ENCODE measurements at regions not wholly inside any gene's neighbourhood (a gene's known extent, or its start where the extent isn't known, plus 50 kb on each side); places are given as distances from the start of the nearest gene placed in this dataset.

GRCh38 chr3:168653255-168653654 lies 557.5 kb upstream of the GOLIM4 start:
- DNase-seq (ENCODE audit: low spot score), result no peak

- DNase-seq (ENCODE audit: low spot score), result no peak
These were observed 552.6 kb upstream of the GOLIM4 start for GRCh38 chr3:168648321-168648720.

GRCh38 chr3:168647582-168647981 lies 551.9 kb upstream of the GOLIM4 start:
- no peak for DNase-seq (ENCODE audit: low spot score)

- no peak for DNase-seq (ENCODE audit: low spot score)
These were observed 549.5 kb upstream of the GOLIM4 start for GRCh38 chr3:168645180-168645579.

- no peak for DNase-seq (ENCODE audit: low spot score)
These were observed 532.8 kb upstream of the GOLIM4 start for GRCh38 chr3:168628549-168628948.

- DNase-seq (ENCODE audit: low spot score), result no peak
These were observed 529.8 kb upstream of the GOLIM4 start for GRCh38 chr3:168625477-168625876.

GRCh38 chr3:168624892-168625448 lies 529.2 kb upstream of the GOLIM4 start:
- DNase-seq (ENCODE audit: low spot score), result no peak

GRCh38 chr3:168624195-168624594 lies 528.5 kb upstream of the GOLIM4 start:
- no peak for DNase-seq (ENCODE audit: low spot score)

GRCh38 chr3:168622795-168623194 lies 527.1 kb upstream of the GOLIM4 start:
- DNase-seq (ENCODE audit: low spot score), result no peak

GRCh38 chr3:168620854-168621253 lies 525.1 kb upstream of the GOLIM4 start:
- DNase-seq (ENCODE audit: low spot score), result no peak

- DNase-seq (ENCODE audit: low spot score), result no peak
These were observed 523.2 kb upstream of the GOLIM4 start for GRCh38 chr3:168618827-168619470.

GRCh38 chr3:168617658-168618057 lies 521.9 kb upstream of the GOLIM4 start:
- DNase-seq (ENCODE audit: low spot score), result no peak

- no peak for DNase-seq (ENCODE audit: low spot score)
These were observed 521.2 kb upstream of the GOLIM4 start for GRCh38 chr3:168616915-168617314.

GRCh38 chr3:168615493-168616020 lies 519.8 kb upstream of the GOLIM4 start:
- no peak for DNase-seq (ENCODE audit: low spot score)

- DNase-seq (ENCODE audit: low spot score), result no peak
These were observed 517.4 kb upstream of the GOLIM4 start for GRCh38 chr3:168613151-168613550.

- DNase-seq (ENCODE audit: low spot score), result no peak
These were observed 516.9 kb upstream of the GOLIM4 start for GRCh38 chr3:168612671-168613070.

GRCh38 chr3:168611826-168612225 lies 516.1 kb upstream of the GOLIM4 start:
- DNase-seq (ENCODE audit: low spot score), result no peak

- DNase-seq (ENCODE audit: low spot score), result no peak
These were observed 513.2 kb upstream of the GOLIM4 start for GRCh38 chr3:168608926-168609325.

- DNase-seq (ENCODE audit: low spot score), result no peak
These were observed 509.0 kb upstream of the GOLIM4 start for GRCh38 chr3:168604767-168605166.

GRCh38 chr3:168598250-168598649 lies 502.5 kb upstream of the GOLIM4 start:
- DNase-seq (ENCODE audit: low spot score), result no peak

GRCh38 chr3:168596175-168596823 lies 500.6 kb upstream of the GOLIM4 start:
- DNase-seq (ENCODE audit: low spot score), result no peak

- no peak for DNase-seq (ENCODE audit: low spot score)
These were observed 495.9 kb upstream of the GOLIM4 start for GRCh38 chr3:168591587-168591986.

GRCh38 chr3:168589376-168589775 lies 493.7 kb upstream of the GOLIM4 start:
- no peak for DNase-seq (ENCODE audit: low spot score)

All from activated CD4-positive, alpha-beta T cell treated with anti-CD3 and anti-CD28 coated beads, Interleukin-2, Interleukin-4, amounts not matched to agents 100 ng/mL and 50 ng/mL, durations not matched to agents 16 hours and 8 hours (primary cell).